OCI-LY7 (cell line): ENCODE measurements at regions not wholly inside any gene's neighbourhood (a gene's known extent, or its start where the extent isn't known, plus 50 kb on each side); places are given as distances from the start of the nearest gene placed in this dataset.

Experiments
- CTCF ChIP-seq: fragments of 200-600 bp; sonication (generic); conservative IDR thresholded peaks from 2 replicates; pipeline ENCODE4 v1.5.1; 2014; ENCODE audit warnings: mild to moderate bottlenecking, antibody characterized with exemption, low read length, moderate library complexity, mixed read lengths
- EZH2phosphoT487 ChIP-seq: fragments of 200-600 bp; sonication (generic); IDR thresholded peaks from 2 replicates; pipeline ENCODE4 v1.6.1; 2018; ENCODE audit warnings: low read depth, borderline replicate concordance, mild to moderate bottlenecking, mixed run types, antibody characterized with exemption, low read length, moderate library complexity, mixed read lengths

- no peak for TF ChIP-seq CTCF
- TF ChIP-seq EZH2phosphoT487, result no peak
Observed at GRCh38 chr11:115916608-115917007, 412.4 kb upstream of the CADM1 start.
